Right renal cortex interstitium (tissue), 3 donors: ENCODE measurements at regions not wholly inside any gene's neighbourhood (a gene's known extent, or its start where the extent isn't known, plus 50 kb on each side); places are given as distances from the start of the nearest gene placed in this dataset.

Experiments used
- DNase-seq, 3 donors: peaks; one replicate each; pipeline ENCODE4 v3.0.0-alpha.2; 2013; ENCODE audit warnings: low read depth in 3 of 3, low spot score in 2 of 3

- DNase-seq = no peak
Measured at GRCh38 chr11:130787092-130787616, 129.1 kb downstream of the SNX19 start.

- DNase-seq = no peak
Measured at GRCh38 chr11:130787973-130788570, 128.2 kb downstream of the SNX19 start.

GRCh38 chr11:130789056-130789640 lies 127.1 kb downstream of the SNX19 start:
- DNase-seq = no peak

GRCh38 chr11:130790689-130791088 lies 125.6 kb downstream of the SNX19 start:
- DNase-seq = no peak

GRCh38 chr11:130792772-130793171 lies 123.5 kb downstream of the SNX19 start:
- no peak for DNase-seq

- no peak for DNase-seq
Measured at GRCh38 chr11:130796828-130797227, 119.5 kb downstream of the SNX19 start.

- DNase-seq = no peak
Measured at GRCh38 chr11:130798280-130798679, 118.0 kb downstream of the SNX19 start.

- DNase-seq = no peak
Measured at GRCh38 chr11:130798801-130799200, 117.5 kb downstream of the SNX19 start.

GRCh38 chr11:130801333-130802122 lies 114.8 kb downstream of the SNX19 start:
- no peak for DNase-seq

GRCh38 chr11:130802567-130802966 lies 113.7 kb downstream of the SNX19 start:
- no peak for DNase-seq

GRCh38 chr11:130804306-130805076 lies 111.8 kb downstream of the SNX19 start:
- no peak for DNase-seq

GRCh38 chr11:130806746-130807145 lies 109.5 kb downstream of the SNX19 start:
- DNase-seq = no peak

GRCh38 chr11:130808541-130808940 lies 107.7 kb downstream of the SNX19 start:
- DNase-seq = no peak

GRCh38 chr11:130813196-130813595 lies 103.1 kb downstream of the SNX19 start:
- DNase-seq = no peak

GRCh38 chr11:130813638-130814037 lies 102.6 kb downstream of the SNX19 start:
- no peak for DNase-seq

- DNase-seq = no peak
Measured at GRCh38 chr11:130814440-130815096, 101.7 kb downstream of the SNX19 start.

GRCh38 chr11:130815097-130815802 lies 101.0 kb downstream of the SNX19 start:
- no peak for DNase-seq

GRCh38 chr11:130815956-130816355 lies 100.3 kb downstream of the SNX19 start:
- no peak for DNase-seq

- no peak for DNase-seq
Measured at GRCh38 chr11:130816546-130817329, 99.5 kb downstream of the SNX19 start.
